HepG2 (cell line): ENCODE measurements at regions not wholly inside any gene's neighbourhood (a gene's known extent, or its start where the extent isn't known, plus 50 kb on each side); places are given as distances from the start of the nearest gene placed in this dataset.

Experiments used
- ATAC-seq: fragments of 200-7000 bp; cut with Tn5 transposase; 3 replicates; pipeline ENCODE4 v1.9.1; 2020; ENCODE audit warnings: mild to moderate bottlenecking, moderate library complexity
- BruUV-seq: library from RNA; stranded (reverse); fragments of 400-500 nt; replicated peaks from 2 replicates; lab custom pipeline; 2021; lab: Mats Ljungman, UMichigan
- CTCF ChIA-PET: fragments of 300-600 bp; formaldehyde crosslinking; extraction: SDS; loops from one replicate; lab custom pipeline; 2021; ENCODE audit warnings: low total read pairs, inconsistent platforms, low intra/inter-chr PET ratio; lab: Yijun Ruan, JAX
- POLR2A ChIA-PET: fragments of 350-600 bp; sonication (Branson Sonifier 250); formaldehyde crosslinking; loops from one replicate; lab custom pipeline; 2020; ENCODE audit warnings: antibody characterized with exemption, inconsistent platforms; lab: Yijun Ruan, JAX
- DNase-seq: peaks from one replicate; pipeline ENCODE4 v3.0.0-alpha.2; 2015; ENCODE audit warnings: low spot score
- FAIRE-seq: peaks from 3 replicates; lab custom pipeline; 2011; peaks lifted over from hg19 to GRCh38; lab: Jason Lieb, UNC
- H2AFZ ChIP-seq: one replicate; pipeline ENCODE4 v1.6.1; 2011; ENCODE audit warnings: low read length, inconsistent platforms
- H3K27ac ChIP-seq: fragments of 300-600 bp; 3 replicates; pipeline ENCODE4 v1.8.0; 2011; ENCODE audit warnings: mixed run types, mild to moderate bottlenecking, mixed read lengths, low read length, inconsistent platforms; ENCODE audit not compliant: insufficient read depth; ENCODE audit errors: extremely low read length
- H3K27me3 ChIP-seq, 2 experiments: fragments of 200-600 bp in 1 of 2; 2 replicates in 1 of 2; 3 replicates in 1 of 2; pipeline versions ENCODE4 v1.6.0 to v1.8.0; 2011; ENCODE audit warnings: low read length in 2 of 2, mild to moderate bottlenecking in 2 of 2, moderate library complexity in 2 of 2, inconsistent platforms in 1 of 2; ENCODE audit not compliant: insufficient read depth in 2 of 2, control insufficient read depth in 1 of 2
- H3K36me3 ChIP-seq, 2 experiments: fragments of 200-600 bp in 1 of 2; replicated peaks in 1 of 2; 2 replicates in 1 of 2; 3 replicates in 1 of 2; pipeline versions ENCODE4 v1.5.1 to v1.8.0; 2011; ENCODE audit warnings: low read length in 2 of 2, inconsistent platforms in 1 of 2; ENCODE audit not compliant: insufficient read depth in 2 of 2, control insufficient read depth in 1 of 2
- H3K4me1 ChIP-seq: 2 replicates; pipeline ENCODE4 v1.5.1; 2012; ENCODE audit warnings: low read length, inconsistent platforms; ENCODE audit not compliant: insufficient read depth
- H3K4me2 ChIP-seq: 2 replicates; pipeline ENCODE4 v1.6.0; 2011; ENCODE audit warnings: low read depth, low read length, inconsistent platforms
- H3K4me3 ChIP-seq, 3 experiments: fragments of 200-600 bp in 1 of 3; sonication (generic), shearing (Covaris generic) in 1 of 3; replicated peaks in 1 of 3; 2 replicates each; pipeline ENCODE4 v1.5.1; 2011 to 2016; ENCODE audit warnings: low read length in 3 of 3, inconsistent platforms in 2 of 3, low read depth in 2 of 3, mild to moderate bottlenecking in 2 of 3, control low read depth in 1 of 3, mixed read lengths in 1 of 3; ENCODE audit not compliant: insufficient read depth in 1 of 3
- H3K79me2 ChIP-seq: one replicate; pipeline ENCODE4 v1.6.1; 2011; ENCODE audit warnings: low read length, inconsistent platforms; ENCODE audit not compliant: insufficient read depth
- H3K9ac ChIP-seq: 2 replicates; pipeline ENCODE4 v1.6.0; 2011; ENCODE audit warnings: mild to moderate bottlenecking, low read depth, low read length, inconsistent platforms; ENCODE audit not compliant: insufficient read depth
- H3K9me3 ChIP-seq: 2 replicates; pipeline ENCODE4 v1.5.1; 2012; ENCODE audit warnings: mild to moderate bottlenecking, low read length
- H4K20me1 ChIP-seq: 2 replicates; pipeline ENCODE4 v1.6.0; 2011; ENCODE audit warnings: inconsistent platforms, mild to moderate bottlenecking, low read length, moderate library complexity; ENCODE audit not compliant: insufficient read depth
- RERE ChIP-seq: IDR thresholded peaks from 2 replicates; pipeline ENCODE4 v1.6.1; 2016; ENCODE audit warnings: low read depth, missing genetic modification reagents, missing compliant biosample characterization
- ZBTB20 ChIP-seq: sonication (generic); formaldehyde crosslinking; IDR thresholded peaks from 2 replicates; pipeline ENCODE4 v1.8.1; 2023; ENCODE audit warnings: missing genetic modification reagents, low read depth, mild to moderate bottlenecking, borderline replicate concordance
- WGBS: methylation state at CpG from one replicate; pipeline ENCODE4 v1.1.6; 2017; ENCODE audit warnings: low lambda C conversion rate; 5-methylcytosine and 5-hydroxymethylcytosine counted together
- in situ Hi-C: cut with HindIII; loops from 2 replicates; pipeline ENCODE4 v1.10.0; 2017; ENCODE audit warnings: low pct_unique_long_range_greater_than_20kb; ENCODE audit not compliant: extremely low pct_ligation_motif_present
- intact Hi-C: fragments of 100-400 bp; cut with micrococcal nuclease; formaldehyde crosslinking; loops from one replicate; pipeline ENCODE4 v1.10.0; 2022; ENCODE audit not compliant: unreplicated experiment
- TF ChIP-seq, protein P1 (sequence below): sonication (generic); formaldehyde crosslinking; IDR thresholded peaks from 2 replicates; pipeline ENCODE4 v1.5.0; 2020; ENCODE audit warnings: missing genetic modification reagents, mild to moderate bottlenecking, borderline replicate concordance

DNA sequence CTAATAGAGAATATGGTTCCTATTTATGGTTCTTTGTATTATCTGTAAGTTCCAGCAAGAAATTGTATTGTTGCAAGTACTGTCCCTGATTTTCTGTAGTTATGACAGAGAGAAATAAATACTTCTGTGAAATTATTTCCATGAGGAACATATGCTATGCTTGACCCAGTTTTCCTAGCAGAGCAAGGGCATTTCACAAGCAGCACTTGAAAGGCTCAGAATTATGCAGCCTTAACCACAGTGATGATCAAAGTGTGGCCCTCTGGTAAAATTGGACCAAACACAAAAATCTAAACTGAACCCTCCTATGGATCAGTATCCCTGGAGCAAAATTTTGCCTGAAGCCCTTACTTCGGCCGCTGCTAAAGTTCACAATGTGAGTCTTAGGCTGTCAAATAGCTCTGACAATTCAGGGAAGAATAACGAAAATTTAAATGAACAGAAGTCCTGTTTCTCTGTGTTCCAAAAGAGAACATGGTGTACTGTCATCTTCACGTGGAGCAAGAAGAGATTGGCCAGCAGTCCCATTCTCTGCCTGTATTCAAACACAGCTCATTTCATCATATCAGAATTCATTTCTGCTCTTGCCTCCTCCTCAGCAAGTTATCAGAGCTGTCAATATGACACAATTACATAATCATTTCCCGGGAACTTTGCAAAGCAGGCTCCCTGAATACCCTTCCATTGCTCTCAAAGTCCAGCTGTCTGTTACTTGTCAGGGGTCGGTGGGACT, 471.9 kb downstream of the RPS29 start:
- FAIRE-seq (no peak), DNase-seq (no peak), ATAC-seq (no peak)
- Histone ChIP-seq H3K79me2 (no peaks in the 10 kb centered on the region), H3K4me2 (no peak overlapping the region), H3K36me3 (no peaks in the 10 kb centered on the region), H2AFZ (no peak overlapping the region), H3K4me1 (no peaks in the 10 kb centered on the region), H3K9me3 (no peaks in the 10 kb centered on the region), H3K27ac (no peak overlapping the region), H4K20me1 (no peaks in the 10 kb centered on the region), H3K27me3 (no peaks in the 10 kb centered on the region), H3K4me3 (no peak overlapping the region), H3K9ac (no peak overlapping the region)
- in situ Hi-C loops = no loop called here
- BruUV-seq = no TSS peak
- intact Hi-C loops = no loop called here
- TF ChIP-seq ZBTB20 (CRISPR knock-in tag) = no peak
- no peak for TF ChIP-seq RERE (CRISPR knock-in tag)
- TF ChIP-seq, protein P1, sequence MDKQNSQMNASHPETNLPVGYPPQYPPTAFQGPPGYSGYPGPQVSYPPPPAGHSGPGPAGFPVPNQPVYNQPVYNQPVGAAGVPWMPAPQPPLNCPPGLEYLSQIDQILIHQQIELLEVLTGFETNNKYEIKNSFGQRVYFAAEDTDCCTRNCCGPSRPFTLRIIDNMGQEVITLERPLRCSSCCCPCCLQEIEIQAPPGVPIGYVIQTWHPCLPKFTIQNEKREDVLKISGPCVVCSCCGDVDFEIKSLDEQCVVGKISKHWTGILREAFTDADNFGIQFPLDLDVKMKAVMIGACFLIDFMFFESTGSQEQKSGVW (CRISPR knock-in tag) = no peak
- ChIA-PET CTCF (no interaction called here), POLR2A (no interaction called here)
- WGBS = 16% methylated on average over 6 of the region's 6 CpGs
